ENCODE measurements at regions not wholly inside any gene's neighbourhood (a gene's known extent, or its start where the extent isn't known, plus 50 kb on each side); places are given as distances from the start of the nearest gene placed in this dataset.

DNA sequence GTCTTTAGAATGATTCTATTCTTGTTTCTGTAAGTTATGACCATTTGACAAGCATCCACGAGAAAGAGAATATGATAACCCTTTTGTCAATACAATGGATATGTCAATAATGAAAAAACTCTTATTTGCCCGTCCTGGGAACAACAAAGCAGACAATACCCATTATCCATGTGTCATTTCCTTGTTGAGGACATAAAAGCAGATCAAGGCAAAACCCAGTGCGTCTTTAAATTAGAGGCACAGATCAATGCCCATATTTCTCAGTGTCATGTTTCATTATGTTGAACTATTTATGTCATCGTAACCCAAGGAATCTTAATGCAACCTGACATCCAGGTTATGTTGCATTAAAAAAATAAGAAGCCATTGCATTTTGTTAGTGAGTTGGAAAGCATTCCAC is 365.0 kb upstream of the CELF4 start:
- intact Hi-C loops (cut with DNase I) = no loop called here
- no peak overlapping the region for H3K4me3 ChIP-seq
- no peak overlapping the region for H3K27ac ChIP-seq
- no peaks in the 10 kb centered on the region for H3K36me3 ChIP-seq
- WGBS, 4 donors = 72 to 78% (median 77%) methylated on average over 4 of the region's 4 CpGs
- no peaks in the 10 kb centered on the region for H3K4me1 ChIP-seq
- H3K9me3 ChIP-seq = peaks cover 0 to 5% (median 0%) of the 10 kb centered on the region in 12 donors
- ATAC-seq (no peak), DNase-seq (no peak)
- no peaks in the 10 kb centered on the region for H3K27me3 ChIP-seq
- no peak for TF ChIP-seq POLR2A (IDR thresholded peaks at IDR 0.05)
- TF ChIP-seq, protein P1, sequence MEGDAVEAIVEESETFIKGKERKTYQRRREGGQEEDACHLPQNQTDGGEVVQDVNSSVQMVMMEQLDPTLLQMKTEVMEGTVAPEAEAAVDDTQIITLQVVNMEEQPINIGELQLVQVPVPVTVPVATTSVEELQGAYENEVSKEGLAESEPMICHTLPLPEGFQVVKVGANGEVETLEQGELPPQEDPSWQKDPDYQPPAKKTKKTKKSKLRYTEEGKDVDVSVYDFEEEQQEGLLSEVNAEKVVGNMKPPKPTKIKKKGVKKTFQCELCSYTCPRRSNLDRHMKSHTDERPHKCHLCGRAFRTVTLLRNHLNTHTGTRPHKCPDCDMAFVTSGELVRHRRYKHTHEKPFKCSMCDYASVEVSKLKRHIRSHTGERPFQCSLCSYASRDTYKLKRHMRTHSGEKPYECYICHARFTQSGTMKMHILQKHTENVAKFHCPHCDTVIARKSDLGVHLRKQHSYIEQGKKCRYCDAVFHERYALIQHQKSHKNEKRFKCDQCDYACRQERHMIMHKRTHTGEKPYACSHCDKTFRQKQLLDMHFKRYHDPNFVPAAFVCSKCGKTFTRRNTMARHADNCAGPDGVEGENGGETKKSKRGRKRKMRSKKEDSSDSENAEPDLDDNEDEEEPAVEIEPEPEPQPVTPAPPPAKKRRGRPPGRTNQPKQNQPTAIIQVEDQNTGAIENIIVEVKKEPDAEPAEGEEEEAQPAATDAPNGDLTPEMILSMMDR (IDR thresholded peaks at IDR 0.05) = no peak

GRCh38 chr18:37922162-37922561 is 356.6 kb upstream of the CELF4 start:
- Histone ChIP-seq H3K4me3 (no peak overlapping the region), H3K4me1 (no peaks in the 10 kb centered on the region), H3K36me3 (no peaks in the 10 kb centered on the region), H3K27ac (no peak overlapping the region), H3K9me3 (no peaks in the 10 kb centered on the region), H3K27me3 (no peaks in the 10 kb centered on the region)
- DNase-seq = no peak
- no peak for TF ChIP-seq POLR2A (IDR thresholded peaks at IDR 0.05)
- TF ChIP-seq, protein P1 (IDR thresholded peaks at IDR 0.05) = no peak
- no peak for ATAC-seq
- intact Hi-C loops (cut with DNase I) = no loop called here

DNA sequence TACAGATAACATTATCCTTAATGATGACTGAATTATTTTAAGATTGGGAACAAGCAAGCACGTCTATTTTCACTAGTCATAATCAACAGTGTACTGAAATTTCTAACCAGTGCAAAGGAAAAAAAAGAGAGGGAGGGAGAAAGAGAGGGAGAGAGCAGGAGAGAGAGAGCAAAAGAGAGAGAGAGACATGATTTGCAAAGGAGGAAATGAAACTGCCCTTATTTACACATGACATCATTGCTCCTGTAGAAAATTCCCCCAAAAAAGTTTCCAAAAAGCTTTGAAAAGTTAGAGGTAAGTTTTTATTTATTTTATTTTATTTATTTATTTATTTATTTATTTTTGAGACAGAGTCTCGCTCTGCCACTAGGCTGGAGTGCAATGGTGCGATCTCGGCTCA is 355.3 kb upstream of the CELF4 start:
- no peaks in the 10 kb centered on the region for H3K9me3 ChIP-seq
- H3K4me3 ChIP-seq = no peak overlapping the region
- DNase-seq (no peak), ATAC-seq (no peak)
- H3K27me3 ChIP-seq = no peaks in the 10 kb centered on the region
- 69 to 85% (median 79%) methylated on average over 4 of the region's 4 CpGs for WGBS, 4 donors
- intact Hi-C loops (cut with DNase I) = no loop called here
- TF ChIP-seq, protein P1 (IDR thresholded peaks at IDR 0.05) = no peak
- TF ChIP-seq POLR2A (IDR thresholded peaks at IDR 0.05) = no peak
- no peaks in the 10 kb centered on the region for H3K36me3 ChIP-seq
- no peaks in the 10 kb centered on the region for H3K4me1 ChIP-seq
- H3K27ac ChIP-seq = no peak overlapping the region

GRCh38 chr18:37913051-37913450 is 347.5 kb upstream of the CELF4 start:
- Histone ChIP-seq H3K27ac (no peak overlapping the region), H3K4me1 (no peaks in the 10 kb centered on the region), H3K36me3 (no peaks in the 10 kb centered on the region), H3K9me3 (no peaks in the 10 kb centered on the region), H3K4me3 (no peak overlapping the region), H3K27me3 (no peaks in the 10 kb centered on the region)
- WGBS, 4 donors = 82 to 95% (median 91%) methylated on average over 1 of the region's 1 CpG
- ATAC-seq = no peak
- no peak for TF ChIP-seq POLR2A (IDR thresholded peaks at IDR 0.05)
- TF ChIP-seq, protein P1 (IDR thresholded peaks at IDR 0.05) = no peak
- no peak for DNase-seq
- intact Hi-C loops (cut with DNase I) = no loop called here
